GM18498 (cell line): ENCODE measurements at regions not wholly inside any gene's neighbourhood (a gene's known extent, or its start where the extent isn't known, plus 50 kb on each side); places are given as distances from the start of the nearest gene placed in this dataset.
"Not testable (repeated sequence)": the region's sequence is repeated elsewhere in the genome, so short reads cannot be mapped to it uniquely, and the experiment has no call there.

Experiments
- ATAC-seq: cut with Tn5 transposase; IDR thresholded peaks from one replicate; pipeline ENCODE4 v1.9.1; 2021; ENCODE audit warnings: mild to moderate bottlenecking, moderate library complexity; ENCODE audit not compliant: unreplicated experiment

GRCh38 chr3:33956206-33956605, 157.8 kb downstream of the PDCD6IP start:
- ATAC-seq, result no peak

DNA sequence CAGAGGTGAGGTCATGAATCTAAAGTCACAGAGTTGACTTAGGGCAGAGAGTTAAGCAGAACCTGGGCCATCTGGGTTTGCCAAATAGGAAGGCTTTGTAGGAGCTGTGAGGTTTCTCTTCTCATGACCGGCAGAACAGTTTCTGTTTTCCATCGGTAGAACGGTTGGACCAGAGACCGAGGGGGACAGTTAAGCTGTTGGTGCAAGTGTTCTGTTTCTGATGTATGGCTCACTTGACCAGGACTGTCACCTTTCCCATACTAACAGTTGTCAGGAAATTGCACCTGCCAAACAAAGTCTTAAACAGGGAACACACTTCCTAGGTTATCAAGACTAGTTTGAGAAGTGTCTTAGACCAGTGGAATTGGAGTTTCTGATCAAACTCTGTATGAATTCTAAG, 158.3 kb downstream of the PDCD6IP start:
- no peak for ATAC-seq

GRCh38 chr3:33957176-33957575, 158.7 kb downstream of the PDCD6IP start:
- ATAC-seq, result no peak

- ATAC-seq, result no peak
Measured at GRCh38 chr3:33958661-33959060, 160.2 kb downstream of the PDCD6IP start.

GRCh38 chr3:33962396-33962795, 164.0 kb downstream of the PDCD6IP start:
- no peak for ATAC-seq

- not testable (repeated sequence) for ATAC-seq
Measured at GRCh38 chr3:33970180-33970579, 171.8 kb downstream of the PDCD6IP start.

DNA sequence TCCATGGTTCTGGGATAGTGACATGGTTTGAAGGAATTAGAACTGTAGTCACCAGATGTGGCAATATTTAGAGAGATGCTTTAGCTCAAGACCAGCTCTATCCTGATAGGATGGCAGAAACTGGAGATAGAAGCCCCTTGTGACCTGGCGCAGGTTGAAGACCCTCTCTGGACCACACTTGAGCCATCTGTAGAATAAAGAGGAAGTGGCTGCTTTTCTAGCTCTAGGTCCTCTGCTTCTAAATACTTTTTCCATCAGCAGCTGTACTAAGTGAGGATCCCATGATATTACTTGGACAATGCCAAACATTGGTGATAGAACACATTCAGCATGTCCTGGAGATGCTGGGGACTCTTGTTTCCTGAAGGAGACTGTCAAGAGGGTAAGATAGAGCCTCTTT, 172.6 kb downstream of the PDCD6IP start:
- ATAC-seq, result no peak

DNA sequence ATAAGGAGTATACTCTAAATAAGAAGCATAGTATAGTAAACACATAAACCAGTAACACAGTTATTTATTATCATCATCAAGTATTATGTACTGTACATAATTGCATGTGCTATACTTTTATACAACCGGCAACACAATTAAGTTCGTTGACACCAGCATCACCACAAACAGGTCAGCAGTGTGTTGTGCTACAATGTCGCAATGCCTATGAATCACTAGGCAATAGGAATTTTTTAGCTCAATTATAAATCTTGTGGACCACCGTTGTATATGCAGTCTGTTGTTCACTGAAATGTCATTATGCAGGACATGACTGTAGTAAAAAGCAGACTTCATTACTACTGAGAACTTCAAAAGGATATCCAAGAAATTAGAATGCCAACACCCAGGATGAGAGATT, 177.0 kb downstream of the PDCD6IP start:
- no peak for ATAC-seq

DNA sequence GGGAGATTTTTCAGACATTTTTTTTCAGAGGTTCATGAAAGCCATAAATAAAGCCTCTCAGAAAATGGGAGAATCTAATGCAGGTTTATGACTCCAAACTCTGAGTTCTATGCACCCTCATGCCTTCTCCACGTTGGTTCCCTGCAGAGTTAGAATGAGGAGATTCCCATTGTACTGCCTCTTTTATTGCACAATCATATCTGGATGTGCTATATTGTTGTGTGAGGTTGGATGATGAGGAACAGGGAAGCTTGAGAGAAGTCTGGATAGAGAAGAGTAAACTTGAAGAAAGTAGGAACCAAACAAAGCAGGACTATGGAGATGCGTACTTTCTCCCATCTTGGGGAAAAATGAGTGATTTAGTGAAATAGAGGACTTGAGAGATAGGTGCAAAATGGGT, 178.8 kb downstream of the PDCD6IP start:
- ATAC-seq, result no peak

DNA sequence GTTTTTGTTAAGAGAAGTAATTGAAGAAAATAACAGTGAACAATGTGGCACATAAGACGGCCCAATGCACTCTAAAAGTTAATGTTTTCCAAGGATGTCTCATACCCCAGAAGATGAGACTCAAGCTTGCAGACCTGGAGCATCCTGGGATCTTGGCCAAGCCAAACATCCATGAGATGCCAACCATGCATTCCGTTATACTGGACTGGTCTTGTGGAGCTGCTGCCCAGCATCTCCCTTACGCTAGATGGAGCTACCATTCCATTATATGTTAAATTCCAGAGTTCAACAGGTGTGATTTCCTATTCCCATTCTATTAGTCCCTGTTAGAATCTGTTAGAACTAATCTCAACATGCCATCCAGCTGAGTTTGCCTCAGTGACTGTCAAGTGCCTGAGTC, 181.8 kb downstream of the PDCD6IP start:
- no peak for ATAC-seq

DNA sequence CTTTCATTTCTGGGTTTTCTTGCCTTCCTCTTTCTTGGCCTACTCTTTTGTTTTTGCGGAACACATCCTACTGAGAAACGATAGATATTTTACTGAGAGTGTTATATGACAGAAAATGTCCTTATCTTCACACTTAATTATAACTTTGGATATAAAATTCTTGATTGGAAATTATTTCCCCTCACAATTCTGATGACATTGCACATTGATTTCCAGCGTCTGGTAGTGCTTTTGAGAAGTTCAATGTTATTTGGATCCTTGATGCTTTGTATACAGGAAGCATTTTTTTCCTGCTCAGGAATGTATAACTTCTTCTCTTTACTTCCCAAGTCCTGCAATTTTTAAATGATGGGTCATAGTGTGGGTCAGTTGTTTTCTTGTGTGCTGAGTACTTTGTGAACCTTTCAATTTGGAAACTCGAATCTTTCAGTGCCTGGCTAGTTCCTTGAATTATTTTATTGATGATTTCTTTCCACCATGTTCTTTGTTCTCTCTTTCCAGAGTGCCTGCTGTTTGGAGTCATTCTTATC, 183.9 kb downstream of the PDCD6IP start:
- ATAC-seq, result no peak

DNA sequence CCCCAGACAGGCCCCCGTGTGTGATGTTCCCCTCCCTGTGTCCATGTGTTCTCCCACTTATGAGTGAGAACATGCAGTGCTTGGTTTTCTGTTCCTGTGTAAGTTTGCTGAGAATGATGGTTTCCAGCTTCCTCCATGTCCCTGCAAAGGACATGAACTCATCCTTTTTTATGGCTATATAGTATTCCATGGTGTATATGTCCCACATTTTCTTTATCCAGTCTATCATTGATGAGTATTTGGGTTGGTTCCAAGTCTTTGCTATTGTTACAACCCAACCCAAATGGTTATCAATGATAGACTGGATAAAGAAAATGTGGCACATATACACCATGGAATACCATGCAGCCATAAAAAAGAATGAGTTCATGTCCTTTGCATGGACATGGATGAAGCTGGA, 184.5 kb downstream of the PDCD6IP start:
- ATAC-seq, result not testable (repeated sequence)

DNA sequence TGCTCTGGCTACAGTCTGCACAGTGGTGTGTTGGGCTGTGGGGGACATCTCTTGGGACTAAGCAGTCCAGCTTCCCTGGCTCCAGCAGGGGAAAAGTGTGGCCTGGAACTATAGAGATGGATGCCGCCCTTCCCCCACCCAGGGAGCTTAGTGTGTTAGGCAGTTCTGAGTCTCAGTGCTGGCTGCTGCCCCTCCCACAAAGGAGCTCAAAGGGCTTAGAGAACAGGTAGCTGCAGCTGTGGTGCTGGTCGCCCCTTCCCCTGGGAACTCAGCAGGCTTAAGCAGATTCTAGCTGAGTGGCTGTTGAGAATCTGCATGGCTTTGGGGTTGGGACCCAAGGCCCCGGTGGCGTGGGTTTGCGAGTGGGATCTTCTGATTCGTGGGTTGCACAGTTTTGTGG, 190.8 kb downstream of the PDCD6IP start:
- no peak for ATAC-seq

GRCh38 chr3:33991673-33992072, 193.2 kb downstream of the PDCD6IP start:
- ATAC-seq, result no peak

DNA sequence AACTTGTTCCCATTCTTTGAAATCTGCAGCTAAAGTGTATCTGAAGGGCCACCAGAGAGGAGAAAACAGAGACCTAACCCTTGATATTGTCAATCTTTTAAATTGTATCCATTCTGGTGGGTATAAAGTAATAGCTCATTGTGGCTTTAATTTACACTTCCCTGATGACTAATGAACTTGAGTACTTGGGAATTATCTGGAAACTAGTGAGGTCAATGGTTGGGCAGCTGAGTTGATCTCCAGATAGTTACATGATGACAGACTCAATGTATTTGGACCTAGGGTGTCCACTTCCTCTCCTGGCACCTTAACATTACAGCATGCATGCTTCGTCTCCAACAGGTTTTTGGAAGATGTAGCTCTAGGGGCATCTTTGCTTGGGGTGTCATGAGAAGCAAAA, 195.2 kb downstream of the PDCD6IP start:
- ATAC-seq, result no peak

DNA sequence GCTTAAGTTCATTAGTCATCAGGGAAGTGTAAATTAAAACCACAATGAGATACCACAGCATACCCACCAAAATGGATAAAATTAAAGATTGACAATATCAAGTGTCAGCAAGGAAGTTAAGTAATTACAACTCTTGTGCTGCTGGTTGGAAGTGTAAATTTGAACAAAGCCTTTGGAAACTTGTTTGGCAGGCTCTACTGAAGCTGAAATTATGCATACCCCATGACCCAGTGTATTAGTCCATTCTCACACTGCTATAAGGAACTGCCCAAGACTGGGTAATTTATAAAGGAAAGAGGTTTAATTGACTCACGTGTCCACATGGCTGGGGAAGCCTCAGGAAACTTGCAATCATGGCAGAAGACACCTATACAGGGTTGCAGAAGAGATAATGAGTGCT, 196.1 kb downstream of the PDCD6IP start:
- no peak for ATAC-seq

DNA sequence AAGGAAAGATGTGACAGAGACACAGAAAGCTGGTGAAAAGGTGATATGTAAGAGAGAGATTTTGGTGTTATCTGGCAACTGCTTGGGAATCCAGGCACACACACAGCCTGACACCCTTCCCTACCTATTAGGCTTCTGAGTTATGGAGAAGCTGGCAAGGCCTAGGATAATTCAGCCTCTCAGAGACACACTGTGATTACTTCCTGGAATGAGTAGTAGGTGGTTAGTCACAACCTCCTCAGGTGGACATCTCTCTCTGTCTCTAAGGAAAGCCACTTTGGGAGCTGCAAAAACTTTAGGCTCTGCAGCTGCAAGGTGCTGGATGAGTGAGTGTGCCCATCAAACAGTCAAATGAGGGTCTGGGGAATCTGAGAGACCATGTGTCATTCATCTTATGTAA, 201.9 kb downstream of the PDCD6IP start:
- no peak for ATAC-seq

GRCh38 chr3:34001022-34001421, 202.6 kb downstream of the PDCD6IP start:
- ATAC-seq, result no peak

- ATAC-seq, result no peak
Measured at GRCh38 chr3:34001990-34002389, 203.6 kb downstream of the PDCD6IP start.

GRCh38 chr3:34002569-34003100, 204.2 kb downstream of the PDCD6IP start:
- no peak for ATAC-seq

GRCh38 chr3:34005886-34006285, 207.5 kb downstream of the PDCD6IP start:
- no peak for ATAC-seq

GRCh38 chr3:34008191-34008590, 209.8 kb downstream of the PDCD6IP start:
- ATAC-seq, result no peak
